ENCODE measurements at regions not wholly inside any gene's neighbourhood (a gene's known extent, or its start where the extent isn't known, plus 50 kb on each side); places are given as distances from the start of the nearest gene placed in this dataset.

GRCh38 chr2:123040506-123040905 lies 984.6 kb upstream of the CNTNAP5 start:
- H3F3A ChIP-seq (ENCODE audit: insufficient read depth), result no peaks in the 10 kb centered on the region
- H3K4me1 ChIP-seq (ENCODE audit: insufficient read depth), result no peaks in the 10 kb centered on the region
- H3K9me2 ChIP-seq (ENCODE audit: insufficient read depth), result no peaks in the 10 kb centered on the region
- no peak overlapping the region for H2AFZ ChIP-seq
- WGBS, 2 experiments (ENCODE audit: low coverage in 1 of 2, low lambda C conversion rate in 2 of 2, missing lambda C conversion rate in 2 of 2), result 23 to 32% methylated on average over 1 of the region's 1 CpG
- H3K36me3 ChIP-seq (ENCODE audit: low read depth), result no peaks in the 10 kb centered on the region
- TF ChIP-seq EZH2phosphoT487 (IDR thresholded peaks at IDR 0.05; ENCODE audit: insufficient read depth, low read depth) (no peak), EZH2 (IDR thresholded peaks at IDR 0.05; ENCODE audit: insufficient read depth, poor library complexity, severe bottlenecking) (no peak)
- no peak overlapping the region for H3K4me2 ChIP-seq (ENCODE audit: unreplicated experiment)
- H4K20me1 ChIP-seq (ENCODE audit: insufficient read depth), result no peaks in the 10 kb centered on the region
- no peak overlapping the region for H3K27ac ChIP-seq
- H3K9me3 ChIP-seq (ENCODE audit: low read depth), result no peaks in the 10 kb centered on the region
- in situ Hi-C loops (cut with MboI), result no loop called here
- no peak overlapping the region for H3K4me3 ChIP-seq
- no peak for DNase-seq
- H3K9ac ChIP-seq, result no peak overlapping the region
- no peaks in the 10 kb centered on the region for H3K27me3 ChIP-seq (replicated peaks; ENCODE audit: insufficient read depth)
- no peaks in the 10 kb centered on the region for H3K79me2 ChIP-seq (ENCODE audit: insufficient read depth)

- Histone ChIP-seq H3K9me2 (ENCODE audit: insufficient read depth) (no peaks in the 10 kb centered on the region), H3K4me2 (ENCODE audit: unreplicated experiment) (no peak overlapping the region), H3F3A (ENCODE audit: insufficient read depth) (no peaks in the 10 kb centered on the region), H3K9me3 (ENCODE audit: low read depth) (no peaks in the 10 kb centered on the region), H2AFZ (no peak overlapping the region), H3K9ac (no peak overlapping the region), H4K20me1 (ENCODE audit: insufficient read depth) (no peaks in the 10 kb centered on the region), H3K4me1 (ENCODE audit: insufficient read depth) (no peaks in the 10 kb centered on the region), H3K79me2 (ENCODE audit: insufficient read depth) (no peaks in the 10 kb centered on the region), H3K4me3 (no peak overlapping the region), H3K27me3 (replicated peaks; ENCODE audit: insufficient read depth) (no peaks in the 10 kb centered on the region), H3K27ac (no peak overlapping the region), H3K36me3 (ENCODE audit: low read depth) (no peaks in the 10 kb centered on the region)
- no peak for TF ChIP-seq EZH2 (IDR thresholded peaks at IDR 0.05; ENCODE audit: insufficient read depth, poor library complexity, severe bottlenecking)
- TF ChIP-seq EZH2phosphoT487 (IDR thresholded peaks at IDR 0.05; ENCODE audit: insufficient read depth, low read depth), result no peak
- in situ Hi-C loops (cut with MboI), result no loop called here
- no peak for DNase-seq
- 68 to 73% methylated on average over 1 of the region's 1 CpG for WGBS, 2 experiments (ENCODE audit: low coverage in 1 of 2, low lambda C conversion rate in 2 of 2, missing lambda C conversion rate in 2 of 2)
These were observed 981.6 kb upstream of the CNTNAP5 start for GRCh38 chr2:123043458-123043857.

- H3K4me3 ChIP-seq, result no peak overlapping the region
- no peak overlapping the region for H3K4me2 ChIP-seq (ENCODE audit: unreplicated experiment)
- no peak overlapping the region for H3K27ac ChIP-seq
- H3K9me2 ChIP-seq (ENCODE audit: insufficient read depth), result no peaks in the 10 kb centered on the region
- DNase-seq, result no peak
- no peaks in the 10 kb centered on the region for H3F3A ChIP-seq (ENCODE audit: insufficient read depth)
- H2AFZ ChIP-seq, result no peak overlapping the region
- no peaks in the 10 kb centered on the region for H3K9me3 ChIP-seq (ENCODE audit: low read depth)
- no peaks in the 10 kb centered on the region for H3K36me3 ChIP-seq (ENCODE audit: low read depth)
- H3K79me2 ChIP-seq (ENCODE audit: insufficient read depth), result no peaks in the 10 kb centered on the region
- no peaks in the 10 kb centered on the region for H3K4me1 ChIP-seq (ENCODE audit: insufficient read depth)
- in situ Hi-C loops (cut with MboI), result no loop called here
- 43% methylated on average over 3 of the region's 3 CpGs for WGBS, 2 experiments (ENCODE audit: low coverage in 1 of 2, low lambda C conversion rate in 2 of 2, missing lambda C conversion rate in 2 of 2)
- TF ChIP-seq EZH2phosphoT487 (IDR thresholded peaks at IDR 0.05; ENCODE audit: insufficient read depth, low read depth), result no peak
- TF ChIP-seq EZH2 (IDR thresholded peaks at IDR 0.05; ENCODE audit: insufficient read depth, poor library complexity, severe bottlenecking), result no peak
- H4K20me1 ChIP-seq (ENCODE audit: insufficient read depth), result no peaks in the 10 kb centered on the region
- H3K9ac ChIP-seq, result no peak overlapping the region
- H3K27me3 ChIP-seq (replicated peaks; ENCODE audit: insufficient read depth), result no peaks in the 10 kb centered on the region
These were observed 979.4 kb upstream of the CNTNAP5 start for GRCh38 chr2:123045713-123046112.

- Histone ChIP-seq H3K27ac (no peak overlapping the region), H3K4me2 (ENCODE audit: unreplicated experiment) (no peak overlapping the region), H3K4me1 (ENCODE audit: insufficient read depth) (no peaks in the 10 kb centered on the region), H3K36me3 (ENCODE audit: low read depth) (no peaks in the 10 kb centered on the region), H2AFZ (no peak overlapping the region), H3K9ac (no peak overlapping the region), H3K27me3 (replicated peaks; ENCODE audit: insufficient read depth) (no peaks in the 10 kb centered on the region), H3K79me2 (ENCODE audit: insufficient read depth) (no peaks in the 10 kb centered on the region), H3F3A (ENCODE audit: insufficient read depth) (no peaks in the 10 kb centered on the region), H3K9me3 (ENCODE audit: low read depth) (no peaks in the 10 kb centered on the region), H3K9me2 (ENCODE audit: insufficient read depth) (no peaks in the 10 kb centered on the region), H4K20me1 (ENCODE audit: insufficient read depth) (no peaks in the 10 kb centered on the region), H3K4me3 (no peak overlapping the region)
- TF ChIP-seq EZH2phosphoT487 (IDR thresholded peaks at IDR 0.05; ENCODE audit: insufficient read depth, low read depth) (no peak), EZH2 (IDR thresholded peaks at IDR 0.05; ENCODE audit: insufficient read depth, poor library complexity, severe bottlenecking) (no peak)
- in situ Hi-C loops (cut with MboI), result no loop called here
- no peak for DNase-seq
These were observed 977.9 kb upstream of the CNTNAP5 start for GRCh38 chr2:123047186-123047585.

- H3K4me1 ChIP-seq (ENCODE audit: insufficient read depth), result no peaks in the 10 kb centered on the region
These were observed 974.0 kb upstream of the CNTNAP5 start for GRCh38 chr2:123051136-123051535.

More at GRCh38 chr2:123051136-123051535, 974.0 kb upstream of the CNTNAP5 start:
- no peaks in the 10 kb centered on the region for H3K27me3 ChIP-seq (replicated peaks; ENCODE audit: insufficient read depth)
- no peaks in the 10 kb centered on the region for H4K20me1 ChIP-seq (ENCODE audit: insufficient read depth)
- H3K9me2 ChIP-seq (ENCODE audit: insufficient read depth), result no peaks in the 10 kb centered on the region
- H2AFZ ChIP-seq, result no peak overlapping the region
- H3K27ac ChIP-seq, result no peak overlapping the region
- no peak overlapping the region for H3K4me3 ChIP-seq
- DNase-seq, result no peak
- no peak for TF ChIP-seq EZH2 (IDR thresholded peaks at IDR 0.05; ENCODE audit: insufficient read depth, poor library complexity, severe bottlenecking)
- no peak for TF ChIP-seq EZH2phosphoT487 (IDR thresholded peaks at IDR 0.05; ENCODE audit: insufficient read depth, low read depth)
- H3K9ac ChIP-seq, result no peak overlapping the region
- H3K9me3 ChIP-seq (ENCODE audit: low read depth), result peaks cover 2% of the 10 kb centered on the region
- H3K36me3 ChIP-seq (ENCODE audit: low read depth), result no peaks in the 10 kb centered on the region
- no peaks in the 10 kb centered on the region for H3F3A ChIP-seq (ENCODE audit: insufficient read depth)
- H3K4me2 ChIP-seq (ENCODE audit: unreplicated experiment), result no peak overlapping the region
- H3K79me2 ChIP-seq (ENCODE audit: insufficient read depth), result no peaks in the 10 kb centered on the region
- in situ Hi-C loops (cut with MboI), result no loop called here
- 18 to 38% methylated on average over 2 of the region's 2 CpGs for WGBS, 2 experiments (ENCODE audit: low coverage in 1 of 2, low lambda C conversion rate in 2 of 2, missing lambda C conversion rate in 2 of 2)
